Body of pancreas (tissue), 4 donors: ENCODE measurements at regions not wholly inside any gene's neighbourhood (a gene's known extent, or its start where the extent isn't known, plus 50 kb on each side); places are given as distances from the start of the nearest gene placed in this dataset.

ENCODE experiments used
- ATAC-seq: fragments of 150-250 bp; one replicate; pipeline ENCODE4 v1.9.1; 2016
- DNase-seq, 4 donors: peaks; one replicate each; pipeline ENCODE4 v3.0.0-alpha.2; 2019
- H3K27ac ChIP-seq, 4 donors: fragments of 200-600 bp; sonication (generic); 1 replicate in 3 of 4; 2 replicates in 1 of 4; pipeline versions ENCODE4 v1.5.1 to v1.6.1; 2016 to 2019; ENCODE audit warnings: mild to moderate bottlenecking in 1 of 4, mixed read lengths in 1 of 4, moderate library complexity in 1 of 4
- H3K27me3 ChIP-seq, 2 donors: fragments of 200-600 bp; sonication (generic); one replicate each; pipeline ENCODE4 v1.6.0; 2016; ENCODE audit warnings: mild to moderate bottlenecking in 1 of 2
- H3K36me3 ChIP-seq, 2 donors: fragments of 200-600 bp; sonication (generic); replicated peaks in 1 of 2; 2 replicates each; pipeline ENCODE4 v1.5.1; 2016; ENCODE audit warnings: low read depth in 2 of 2; ENCODE audit not compliant: insufficient read depth in 1 of 2
- H3K4me1 ChIP-seq: fragments of 200-600 bp; sonication (generic); one replicate; pipeline ENCODE4 v1.6.0; 2016
- H3K4me3 ChIP-seq, 2 donors: fragments of 200-600 bp; sonication (generic); 1 replicate in 1 of 2; 2 replicates in 1 of 2; pipeline ENCODE4 v1.5.1; 2016 to 2019
- H3K9me3 ChIP-seq, 3 donors: fragments of 200-600 bp; sonication (generic); 1 replicate in 2 of 3; 2 replicates in 1 of 3; pipeline ENCODE4 v1.5.1; 2016
- CTCF ChIP-seq, 7 experiments: fragments of 450-650 bp in 4 of 7; fragments of 200-600 bp in 3 of 7; sonication (generic) in 3 of 7; IDR thresholded peaks; one replicate each; pipeline ENCODE4 v1.5.1; 2016 to 2019; ENCODE audit warnings: antibody characterized with exemption in 7 of 7
- POLR2A ChIP-seq, 3 donors: fragments of 450-650 bp; IDR thresholded peaks; one replicate each; pipeline ENCODE4 v1.6.1; 2016; ENCODE audit warnings: antibody characterized with exemption in 3 of 3, mild to moderate bottlenecking in 2 of 3
- WGBS, 2 donors: methylation state at CpG; one replicate each; pipeline ENCODE4 v1.1.5; 2017; 5-methylcytosine and 5-hydroxymethylcytosine counted together
- intact Hi-C: fragments of 100-400 bp; cut with DNase I; formaldehyde crosslinking; loops from one replicate; pipeline ENCODE4 v1.15.1; 2023

GRCh38 chr2:188784269-188784762 is 189.9 kb upstream of the COL3A1 start:
- no peak overlapping the region for H3K27ac ChIP-seq
- no peak for ATAC-seq
- H3K4me3 ChIP-seq, result no peak overlapping the region
- no peaks in the 10 kb centered on the region for H3K36me3 ChIP-seq
- 91 to 100% methylated on average over 1 of the region's 1 CpG for WGBS, 2 donors
- H3K4me1 ChIP-seq, result no peaks in the 10 kb centered on the region
- no peak for DNase-seq
- H3K9me3 ChIP-seq, result no peaks in the 10 kb centered on the region
- no peaks in the 10 kb centered on the region for H3K27me3 ChIP-seq
- no peak for TF ChIP-seq CTCF (IDR thresholded peaks at IDR 0.05)
- TF ChIP-seq POLR2A (IDR thresholded peaks at IDR 0.05), result no peak
- intact Hi-C loops, result no loop called here

GRCh38 chr2:188785061-188785460 is 189.1 kb upstream of the COL3A1 start:
- no peak for ATAC-seq
- WGBS, 2 donors, result 86% methylated on average over 2 of the region's 2 CpGs
- Histone ChIP-seq H3K4me1 (no peaks in the 10 kb centered on the region), H3K9me3 (no peaks in the 10 kb centered on the region), H3K36me3 (no peaks in the 10 kb centered on the region), H3K27ac (no peak overlapping the region), H3K4me3 (no peak overlapping the region), H3K27me3 (no peaks in the 10 kb centered on the region)
- DNase-seq, result no peak
- intact Hi-C loops, result no loop called here
- TF ChIP-seq CTCF (IDR thresholded peaks at IDR 0.05) (no peak), POLR2A (IDR thresholded peaks at IDR 0.05) (no peak)

DNA sequence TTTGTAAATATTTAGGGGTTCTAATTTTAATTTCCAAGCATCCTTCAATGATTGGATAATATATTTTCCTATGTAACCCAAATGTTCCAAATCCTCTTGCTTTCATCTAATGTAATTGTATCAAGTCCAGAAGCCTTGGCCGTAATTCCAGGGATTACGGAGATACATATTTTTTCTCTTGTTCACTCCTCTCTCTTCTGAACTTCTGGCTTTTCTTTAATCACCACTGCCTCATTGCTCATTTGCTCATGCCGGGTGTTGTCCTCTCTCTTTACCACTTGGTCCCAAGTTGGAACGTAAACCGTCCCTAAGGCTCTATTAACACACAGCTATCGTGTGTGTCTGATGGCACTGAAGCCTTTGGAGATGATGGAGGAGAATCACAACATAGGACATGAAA is 188.7 kb upstream of the COL3A1 start:
- DNase-seq, result no peak
- 80 to 91% methylated on average over 6 of the region's 6 CpGs for WGBS, 2 donors
- H3K27ac ChIP-seq, result no peak overlapping the region
- no peak overlapping the region for H3K4me3 ChIP-seq
- no peaks in the 10 kb centered on the region for H3K36me3 ChIP-seq
- no peaks in the 10 kb centered on the region for H3K9me3 ChIP-seq
- intact Hi-C loops, result no loop called here
- no peak for ATAC-seq
- TF ChIP-seq CTCF (IDR thresholded peaks at IDR 0.05), result no peak
- TF ChIP-seq POLR2A (IDR thresholded peaks at IDR 0.05), result no peak
- no peaks in the 10 kb centered on the region for H3K4me1 ChIP-seq
- H3K27me3 ChIP-seq, result no peaks in the 10 kb centered on the region

GRCh38 chr2:188786368-188786841 is 187.8 kb upstream of the COL3A1 start:
- DNase-seq (peak in 1 of 4 donors; percentile 7), ATAC-seq (peak; percentile 24)
- no peak overlapping the region for H3K4me3 ChIP-seq
- no peaks in the 10 kb centered on the region for H3K9me3 ChIP-seq
- no peak for TF ChIP-seq POLR2A (IDR thresholded peaks at IDR 0.05)
- TF ChIP-seq CTCF (IDR thresholded peaks at IDR 0.05), result no peak
- H3K36me3 ChIP-seq, result no peaks in the 10 kb centered on the region
- H3K27ac ChIP-seq, result peak overlapping the region in 1 of 4 donors; percentile 31
- WGBS, 2 donors, result 31 to 38% methylated on average over 3 of the region's 3 CpGs
- H3K27me3 ChIP-seq, result no peaks in the 10 kb centered on the region
- intact Hi-C loops, result no loop called here
- no peaks in the 10 kb centered on the region for H3K4me1 ChIP-seq

DNA sequence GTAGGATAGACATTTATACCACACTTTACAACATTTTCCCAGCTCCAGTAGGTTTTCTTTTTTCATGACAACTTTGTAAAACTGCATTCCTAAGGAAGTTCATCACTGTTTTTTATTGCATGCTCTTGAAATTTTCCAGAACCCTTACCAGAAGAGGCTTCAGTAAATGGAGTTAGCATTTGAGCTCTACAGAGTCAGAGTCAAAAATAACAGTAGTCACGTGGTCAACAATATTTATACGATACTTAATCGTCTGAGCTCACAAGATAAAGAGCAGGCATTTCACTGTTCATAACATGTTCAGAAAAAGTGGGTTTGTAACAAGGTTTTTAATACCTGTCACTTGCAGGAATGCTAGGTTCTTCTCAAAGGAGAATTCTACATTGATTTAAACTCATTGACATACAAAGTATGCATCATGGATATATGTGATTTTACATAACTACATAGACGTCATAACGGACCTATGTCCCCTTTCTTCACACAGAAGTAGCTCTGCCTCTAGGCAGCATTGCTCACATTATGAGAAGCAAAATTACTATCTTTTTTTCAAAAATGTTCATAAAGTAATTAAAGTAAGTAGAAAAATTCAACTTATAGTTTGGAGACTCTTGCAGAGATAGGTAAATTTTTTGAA is 187.0 kb upstream of the COL3A1 start:
- Histone ChIP-seq H3K36me3 (no peaks in the 10 kb centered on the region), H3K27me3 (no peaks in the 10 kb centered on the region), H3K27ac (peak overlapping the region in 1 of 4 donors; percentile 6), H3K4me3 (no peak overlapping the region), H3K4me1 (no peaks in the 10 kb centered on the region), H3K9me3 (no peaks in the 10 kb centered on the region)
- ATAC-seq (no peak), DNase-seq (no peak)
- intact Hi-C loops, result no loop called here
- no peak for TF ChIP-seq POLR2A (IDR thresholded peaks at IDR 0.05)
- no peak for TF ChIP-seq CTCF (IDR thresholded peaks at IDR 0.05)
- 56 to 61% methylated on average over 5 of the region's 5 CpGs for WGBS, 2 donors
